Activated naive CD4-positive, alpha-beta T cell (primary cell): ENCODE measurements at regions not wholly inside any gene's neighbourhood (a gene's known extent, or its start where the extent isn't known, plus 50 kb on each side); places are given as distances from the start of the nearest gene placed in this dataset.
A peak's percentile ranks its signal among the peaks of the same experiment; 100 is the strongest.

Experiments
- DNase-seq, 4 experiments: peaks; one replicate each; lab custom pipeline; 2025; lab: John Stamatoyannopoulos, UW

- no peak for DNase-seq
Observed at GRCh38 chr4:153137677-153138630, 66.3 kb upstream of the TRIM2 start.

GRCh38 chr4:153138736-153139135 is 65.5 kb upstream of the TRIM2 start:
- no peak for DNase-seq

GRCh38 chr4:153140294-153140693 is 63.9 kb upstream of the TRIM2 start:
- DNase-seq = no peak

GRCh38 chr4:153141238-153141637 is 63.0 kb upstream of the TRIM2 start:
- no peak for DNase-seq

- DNase-seq = peak in 3 of 4 experiments; percentile 5 to 24 (median 7)
Observed at GRCh38 chr4:153142700-153143438, 61.4 kb upstream of the TRIM2 start.

- no peak for DNase-seq
Observed at GRCh38 chr4:153143527-153144348, 60.5 kb upstream of the TRIM2 start.

GRCh38 chr4:153146031-153146430 is 58.2 kb upstream of the TRIM2 start:
- no peak for DNase-seq

GRCh38 chr4:153146961-153147360 is 57.3 kb upstream of the TRIM2 start:
- DNase-seq = no peak

GRCh38 chr4:153148791-153149190 is 55.5 kb upstream of the TRIM2 start:
- no peak for DNase-seq

GRCh38 chr4:153151535-153152455 is 52.4 kb upstream of the TRIM2 start:
- DNase-seq = no peak

GRCh38 chr4:153152501-153153338 is 51.5 kb upstream of the TRIM2 start:
- DNase-seq = peak; percentile 5 to 57 (median 30)

GRCh38 chr4:153153339-153153871 is 50.8 kb upstream of the TRIM2 start:
- DNase-seq = peak; percentile 27 to 66 (median 41)

- DNase-seq = no peak
Observed at GRCh38 chr4:153154007-153154975, 50.0 kb upstream of the TRIM2 start.
